ENCODE measurements at regions not wholly inside any gene's neighbourhood (a gene's known extent, or its start where the extent isn't known, plus 50 kb on each side); places are given as distances from the start of the nearest gene placed in this dataset.
A peak's percentile ranks its signal among the peaks of the same experiment; 100 is the strongest.
"Not testable (repeated sequence)": the region's sequence is repeated elsewhere in the genome, so short reads cannot be mapped to it uniquely, and the experiment has no call there.

- ATAC-seq (peak in 1 of 2 donors; percentile 33), DNase-seq (no peak)
- WGBS, result 68% methylated on average over 3 of the region's 3 CpGs
- no peaks in the 10 kb centered on the region for H3K9me3 ChIP-seq (ENCODE audit: control insufficient read depth, low read length)
- H3K4me1 ChIP-seq (ENCODE audit: control insufficient read depth, insufficient read depth, low read length), result peaks cover 14% of the 10 kb centered on the region
- intact Hi-C loops (cut with DNase I), result no loop called here
- peak overlapping the region; percentile 99 for H3K27ac ChIP-seq (ENCODE audit: low read length)
- no peaks in the 10 kb centered on the region for H3K27me3 ChIP-seq (ENCODE audit: control insufficient read depth, insufficient read depth)
- no peak overlapping the region for H3K4me3 ChIP-seq (ENCODE audit: low read length)
Observed at GRCh38 chr6:3912361-3913076, 63.3 kb downstream of the FAM50B start.

- Histone ChIP-seq H3K4me1 (ENCODE audit: control insufficient read depth, insufficient read depth, low read length) (peaks cover 14% of the 10 kb centered on the region), H3K9me3 (ENCODE audit: control insufficient read depth, low read length) (no peaks in the 10 kb centered on the region), H3K27ac (ENCODE audit: low read length) (peak overlapping the region; percentile 99), H3K27me3 (ENCODE audit: control insufficient read depth, insufficient read depth) (no peaks in the 10 kb centered on the region), H3K4me3 (ENCODE audit: low read length) (no peak overlapping the region)
- intact Hi-C loops (cut with DNase I), result no loop called here
- ATAC-seq (peak; percentile 85 to 94), DNase-seq (peak in 2 of 3 donors; percentile 68 to 73)
- WGBS, result 40% methylated on average over 6 of the region's 6 CpGs
Observed at GRCh38 chr6:3913077-3913957, 64.1 kb downstream of the FAM50B start.

DNA sequence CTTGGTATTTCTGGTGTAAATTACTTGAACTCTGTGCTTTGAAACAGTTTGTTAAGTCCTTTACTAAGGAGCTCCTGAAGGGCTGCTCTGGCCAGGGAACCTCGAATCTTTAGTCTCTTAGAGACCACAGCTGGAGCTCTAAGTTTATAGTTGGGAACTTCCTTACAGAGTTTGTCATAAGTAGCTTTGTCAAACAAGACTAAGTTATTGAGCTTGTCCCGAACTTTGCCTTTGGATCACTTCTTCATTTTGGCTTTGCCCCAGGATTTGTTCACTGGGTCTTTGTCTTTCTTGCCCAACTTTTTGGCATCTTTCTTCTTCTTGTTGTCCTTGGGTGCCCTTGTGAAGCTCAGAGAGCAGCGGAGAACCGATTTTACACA is 64.8 kb downstream of the FAM50B start:
- H3K27ac ChIP-seq (ENCODE audit: low read length), result peak overlapping the region; percentile 93
- DNase-seq, result no peak
- H3K4me1 ChIP-seq (ENCODE audit: control insufficient read depth, insufficient read depth, low read length), result peaks cover 14% of the 10 kb centered on the region
- ATAC-seq, result no peak
- intact Hi-C loops (cut with DNase I), result no loop called here
- H3K27me3 ChIP-seq (ENCODE audit: control insufficient read depth, insufficient read depth), result no peaks in the 10 kb centered on the region
- H3K9me3 ChIP-seq (ENCODE audit: control insufficient read depth, low read length), result no peaks in the 10 kb centered on the region
- 71% methylated on average over 4 of the region's 4 CpGs for WGBS
- no peak overlapping the region for H3K4me3 ChIP-seq (ENCODE audit: low read length)

DNA sequence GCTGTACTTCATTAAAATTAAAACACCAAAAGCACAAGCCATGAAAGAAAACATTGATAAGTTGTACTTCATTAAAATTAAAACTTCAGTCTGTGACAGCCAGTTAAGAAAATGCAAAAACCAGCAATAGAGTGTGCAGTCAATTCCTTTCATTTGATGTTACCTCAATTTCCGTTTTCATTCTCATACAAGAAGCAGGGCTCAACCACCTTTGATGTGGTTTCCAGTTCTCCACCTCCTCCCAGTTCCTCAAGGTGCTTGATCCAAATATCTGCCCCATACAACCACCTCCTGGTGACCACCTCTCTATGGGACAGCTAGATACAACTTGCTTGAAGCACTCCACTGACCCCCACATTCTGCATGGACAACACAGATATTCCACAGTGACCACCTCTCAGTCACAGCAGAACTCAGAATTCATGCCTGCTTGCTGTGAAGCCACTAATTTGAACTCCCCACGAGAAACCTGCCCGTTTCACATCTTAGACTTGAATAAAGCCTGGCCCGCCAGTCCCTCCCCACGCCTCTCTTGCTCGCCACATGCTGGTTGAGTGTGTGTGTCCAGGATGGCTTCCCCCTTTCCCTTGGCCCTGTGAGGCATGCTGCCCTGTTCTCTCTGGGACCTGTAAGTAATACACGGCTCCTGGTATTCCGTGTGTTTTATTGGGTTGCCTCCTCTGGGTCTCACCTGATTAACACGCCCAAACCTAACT is 66.1 kb downstream of the FAM50B start:
- ATAC-seq, result no peak

GRCh38 chr6:3916211-3916610 is 67.0 kb downstream of the FAM50B start:
- no peak for ATAC-seq
- H3K27ac ChIP-seq (ENCODE audit: low read length), result no peak overlapping the region
- intact Hi-C loops (cut with DNase I), result no loop called here

More for the DNA sequence above, 66.1 kb downstream of the FAM50B start:
- intact Hi-C loops (cut with DNase I), result no loop called here
- no peak overlapping the region for H3K27ac ChIP-seq (ENCODE audit: low read length)
- no peak for DNase-seq
- H3K4me3 ChIP-seq (ENCODE audit: low read length), result no peak overlapping the region
- no peaks in the 10 kb centered on the region for H3K27me3 ChIP-seq (ENCODE audit: control insufficient read depth, insufficient read depth)
- H3K9me3 ChIP-seq (ENCODE audit: control insufficient read depth, low read length), result no peaks in the 10 kb centered on the region
- WGBS, result 94% methylated on average over 9 of the region's 9 CpGs
- peaks cover 16% of the 10 kb centered on the region for H3K4me1 ChIP-seq (ENCODE audit: control insufficient read depth, insufficient read depth, low read length)

DNA sequence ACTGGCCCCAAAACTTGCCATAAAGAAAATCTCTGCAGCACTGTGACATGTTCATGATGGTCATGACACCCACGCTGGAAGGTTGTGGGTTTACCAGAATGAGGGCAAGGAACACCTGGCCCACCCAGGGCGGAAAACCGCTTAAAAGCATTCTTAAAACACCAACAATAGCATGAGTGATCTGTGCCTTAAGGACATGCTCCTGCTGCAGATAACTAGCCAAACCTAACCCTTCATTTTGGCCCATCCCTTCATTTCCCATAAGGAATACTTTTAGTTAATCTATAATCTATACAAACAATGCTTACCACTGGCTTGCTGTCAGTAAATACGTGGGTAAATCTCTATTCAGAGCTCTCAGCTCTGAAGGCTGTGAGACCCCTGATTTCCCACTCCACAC is 67.6 kb downstream of the FAM50B start:
- H3K27ac ChIP-seq (ENCODE audit: low read length); H3K9me3 ChIP-seq (ENCODE audit: control insufficient read depth, low read length); H3K4me1 ChIP-seq (ENCODE audit: control insufficient read depth, insufficient read depth, low read length); DNase-seq; intact Hi-C loops (cut with DNase I); H3K4me3 ChIP-seq (ENCODE audit: low read length); ATAC-seq; H3K27me3 ChIP-seq (ENCODE audit: control insufficient read depth, insufficient read depth): not testable (repeated sequence)
- 94% methylated on average over 4 of the region's 4 CpGs for WGBS

More at GRCh38 chr6:3916211-3916610, 67.0 kb downstream of the FAM50B start:
- WGBS, result 73% methylated on average over 2 of the region's 2 CpGs
- Histone ChIP-seq H3K9me3 (ENCODE audit: control insufficient read depth, low read length) (no peaks in the 10 kb centered on the region), H3K4me3 (ENCODE audit: low read length) (no peak overlapping the region), H3K4me1 (ENCODE audit: control insufficient read depth, insufficient read depth, low read length) (peaks cover 14% of the 10 kb centered on the region), H3K27me3 (ENCODE audit: control insufficient read depth, insufficient read depth) (no peaks in the 10 kb centered on the region)
- no peak for DNase-seq

DNA sequence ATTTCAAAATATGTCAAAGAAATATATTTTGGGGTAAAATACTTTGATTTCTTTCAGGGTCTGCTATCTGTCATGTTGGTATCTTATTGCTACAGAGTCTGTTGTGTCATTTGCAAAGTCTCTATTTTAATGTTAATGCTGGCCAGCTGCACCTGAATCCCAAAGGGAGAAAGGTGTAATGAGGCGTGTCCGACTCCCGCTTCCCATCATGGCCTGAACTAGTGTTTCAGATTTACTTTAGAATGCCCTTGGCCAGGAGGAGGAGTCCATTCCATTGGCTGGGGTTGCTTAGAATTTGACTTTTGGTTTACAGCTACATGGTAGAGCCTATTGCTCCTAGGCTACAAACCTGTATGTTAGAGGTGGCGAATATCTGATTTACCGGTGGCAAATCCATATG is 69.3 kb downstream of the FAM50B start:
- Histone ChIP-seq H3K4me3 (ENCODE audit: low read length) (no peak overlapping the region), H3K27me3 (ENCODE audit: control insufficient read depth, insufficient read depth) (no peaks in the 10 kb centered on the region), H3K4me1 (ENCODE audit: control insufficient read depth, insufficient read depth, low read length) (peaks cover 5% of the 10 kb centered on the region), H3K9me3 (ENCODE audit: control insufficient read depth, low read length) (no peaks in the 10 kb centered on the region), H3K27ac (ENCODE audit: low read length) (peak overlapping the region; percentile 68)
- intact Hi-C loops (cut with DNase I), result no loop called here
- ATAC-seq, result no peak
- 97% methylated on average over 5 of the region's 5 CpGs for WGBS
- DNase-seq, result no peak

GRCh38 chr6:3919130-3919628 is 70.0 kb downstream of the FAM50B start:
- no peaks in the 10 kb centered on the region for H3K9me3 ChIP-seq (ENCODE audit: control insufficient read depth, low read length)
- H3K27me3 ChIP-seq (ENCODE audit: control insufficient read depth, insufficient read depth), result no peaks in the 10 kb centered on the region
- ATAC-seq, result peak; percentile 80 to 88
- no peak overlapping the region for H3K4me3 ChIP-seq (ENCODE audit: low read length)
- peak overlapping the region; percentile 68 for H3K27ac ChIP-seq (ENCODE audit: low read length)
- intact Hi-C loops (cut with DNase I), result no loop called here
- DNase-seq, result peak in 2 of 3 donors; percentile 63 to 72
- peaks cover 3% of the 10 kb centered on the region for H3K4me1 ChIP-seq (ENCODE audit: control insufficient read depth, insufficient read depth, low read length)
- WGBS, result 74% methylated on average over 6 of the region's 6 CpGs

DNA sequence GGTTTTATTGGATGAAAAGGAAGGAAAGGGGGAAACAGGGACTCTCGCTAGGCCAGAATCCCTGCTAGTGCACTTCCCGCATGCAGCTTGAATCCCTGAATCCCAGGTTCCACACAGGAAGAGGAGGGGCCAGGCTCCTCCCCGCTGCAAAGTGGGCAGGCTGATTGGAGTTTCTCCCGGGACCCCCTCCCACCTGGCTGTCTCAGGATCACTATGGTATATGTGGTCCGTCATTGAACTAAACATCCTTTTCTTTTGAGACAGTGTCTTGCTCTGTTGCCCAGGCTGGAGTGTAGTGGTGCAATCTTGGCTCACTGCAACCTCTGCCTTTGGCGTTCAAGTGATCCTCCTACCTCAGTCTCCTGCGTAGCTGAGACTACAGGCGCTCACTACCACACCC is 70.7 kb downstream of the FAM50B start:
- H3K27me3 ChIP-seq (ENCODE audit: control insufficient read depth, insufficient read depth), result no peaks in the 10 kb centered on the region
- WGBS, result 93% methylated on average over 8 of the region's 8 CpGs
- H3K9me3 ChIP-seq (ENCODE audit: control insufficient read depth, low read length), result no peaks in the 10 kb centered on the region
- H3K27ac ChIP-seq (ENCODE audit: low read length), result no peak overlapping the region
- no peak overlapping the region for H3K4me3 ChIP-seq (ENCODE audit: low read length)
- intact Hi-C loops (cut with DNase I), result no loop called here
- H3K4me1 ChIP-seq (ENCODE audit: control insufficient read depth, insufficient read depth, low read length), result peaks cover 2% of the 10 kb centered on the region
- ATAC-seq (peak in 1 of 2 donors; percentile 9), DNase-seq (no peak)

DNA sequence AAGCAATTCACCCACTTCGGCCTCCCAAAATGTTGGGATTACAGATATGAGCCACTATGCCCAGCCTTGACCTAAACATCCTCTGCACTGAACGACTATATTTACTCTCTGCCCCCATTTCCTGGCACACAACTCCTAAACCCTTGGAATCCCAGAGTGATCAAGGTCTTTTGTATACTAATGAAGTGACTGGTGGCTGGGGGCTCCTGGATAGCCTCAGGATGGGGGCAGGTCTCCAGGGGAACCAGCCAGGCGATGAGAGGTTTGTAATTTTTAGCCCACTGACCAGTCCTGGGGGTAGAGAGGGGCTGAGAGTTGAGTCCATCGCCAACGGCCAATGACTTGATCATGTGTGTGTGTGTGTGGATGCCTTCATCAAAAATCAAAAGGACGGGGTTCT is 71.1 kb downstream of the FAM50B start:
- H3K27ac ChIP-seq (ENCODE audit: low read length), result no peak overlapping the region
- no peaks in the 10 kb centered on the region for H3K9me3 ChIP-seq (ENCODE audit: control insufficient read depth, low read length)
- WGBS, result 87% methylated on average over 6 of the region's 6 CpGs
- no peaks in the 10 kb centered on the region for H3K27me3 ChIP-seq (ENCODE audit: control insufficient read depth, insufficient read depth)
- intact Hi-C loops (cut with DNase I), result no loop called here
- no peak for DNase-seq
- H3K4me1 ChIP-seq (ENCODE audit: control insufficient read depth, insufficient read depth, low read length), result peaks cover 2% of the 10 kb centered on the region
- ATAC-seq, result no peak
- H3K4me3 ChIP-seq (ENCODE audit: low read length), result no peak overlapping the region

DNA sequence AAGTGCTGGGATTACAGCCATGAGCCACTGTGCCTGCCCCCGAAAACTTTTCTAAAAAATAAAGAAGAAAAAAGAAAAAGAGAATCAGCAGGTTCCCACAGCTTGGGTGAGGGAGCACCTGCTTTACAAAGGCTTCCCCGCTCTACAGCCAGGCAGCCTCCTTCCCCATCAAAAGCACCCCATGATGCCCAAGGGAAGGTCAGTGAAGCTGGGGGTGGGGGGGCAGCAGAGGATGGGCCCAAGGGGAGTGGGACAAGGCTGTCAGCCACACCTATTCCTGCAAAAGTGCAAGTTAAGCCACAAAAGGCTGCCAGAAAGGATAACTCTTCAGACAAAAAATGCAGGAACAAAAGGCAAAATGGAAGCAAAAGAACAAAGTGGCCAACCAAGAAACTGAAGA is 72.5 kb downstream of the FAM50B start:
- Histone ChIP-seq H3K4me3 (ENCODE audit: low read length) (no peak overlapping the region), H3K4me1 (ENCODE audit: control insufficient read depth, insufficient read depth, low read length) (peaks cover 2% of the 10 kb centered on the region), H3K27me3 (ENCODE audit: control insufficient read depth, insufficient read depth) (no peaks in the 10 kb centered on the region), H3K27ac (ENCODE audit: low read length) (no peak overlapping the region), H3K9me3 (ENCODE audit: control insufficient read depth, low read length) (no peaks in the 10 kb centered on the region)
- 98% methylated on average over 2 of the region's 2 CpGs for WGBS
- no peak for DNase-seq
- no peak for ATAC-seq
- intact Hi-C loops (cut with DNase I), result no loop called here

All from right cardiac atrium (tissue), 5 donors.